ENCODE measurements at regions not wholly inside any gene's neighbourhood (a gene's known extent, or its start where the extent isn't known, plus 50 kb on each side); places are given as distances from the start of the nearest gene placed in this dataset.

- TF ChIP-seq CTCF (IDR thresholded peaks at IDR 0.05), result no peak
- no peaks in the 10 kb centered on the region for H3K9me3 ChIP-seq
- H3K27me3 ChIP-seq, result no peaks in the 10 kb centered on the region
- no peaks in the 10 kb centered on the region for H3K36me3 ChIP-seq
- intact Hi-C loops (cut with DNase I), result no loop called here
- no peak overlapping the region for H3K27ac ChIP-seq
- H3K4me3 ChIP-seq, result no peak overlapping the region
- H3K4me1 ChIP-seq, result no peaks in the 10 kb centered on the region
- no peak for DNase-seq (ENCODE audit: low spot score in 2 of 2)
Observed at GRCh38 chr1:199671684-199672083, 355.8 kb upstream of the NR5A2 start.

- Histone ChIP-seq H3K9me3 (no peaks in the 10 kb centered on the region), H3K4me3 (no peak overlapping the region), H3K27ac (no peak overlapping the region), H3K4me1 (no peaks in the 10 kb centered on the region), H3K36me3 (no peaks in the 10 kb centered on the region), H3K27me3 (no peaks in the 10 kb centered on the region)
- intact Hi-C loops (cut with DNase I), result no loop called here
- no peak for TF ChIP-seq CTCF (IDR thresholded peaks at IDR 0.05)
- no peak for DNase-seq (ENCODE audit: low spot score in 2 of 2)
Observed at GRCh38 chr1:199675937-199676336, 351.6 kb upstream of the NR5A2 start.

- H3K9me3 ChIP-seq, result no peaks in the 10 kb centered on the region
- no peaks in the 10 kb centered on the region for H3K36me3 ChIP-seq
- no peaks in the 10 kb centered on the region for H3K4me1 ChIP-seq
- no peak overlapping the region for H3K27ac ChIP-seq
- no peak for DNase-seq (ENCODE audit: low spot score in 2 of 2)
- H3K27me3 ChIP-seq, result no peaks in the 10 kb centered on the region
- intact Hi-C loops (cut with DNase I), result no loop called here
- H3K4me3 ChIP-seq, result no peak overlapping the region
- TF ChIP-seq CTCF (IDR thresholded peaks at IDR 0.05), result no peak
Observed at GRCh38 chr1:199678771-199679170, 348.7 kb upstream of the NR5A2 start.

- no peak overlapping the region for H3K27ac ChIP-seq
- DNase-seq (ENCODE audit: low spot score in 2 of 2), result no peak
- intact Hi-C loops (cut with DNase I), result loop anchor here (10.0 kb wide), 1 partner anchor 803 kb away; no protein-coding TSS in a partner anchor
Observed at GRCh38 chr1:199682081-199682480, 345.4 kb upstream of the NR5A2 start.

GRCh38 chr1:199684686-199685273 lies 342.7 kb upstream of the NR5A2 start:
- H3K4me1 ChIP-seq, result no peaks in the 10 kb centered on the region
- no peak overlapping the region for H3K4me3 ChIP-seq
- intact Hi-C loops (cut with DNase I), result loop anchor here (10.0 kb wide), 1 partner anchor 800 kb away; no protein-coding TSS in a partner anchor
- H3K27ac ChIP-seq, result no peak overlapping the region
- no peaks in the 10 kb centered on the region for H3K27me3 ChIP-seq
- H3K36me3 ChIP-seq, result no peaks in the 10 kb centered on the region
- H3K9me3 ChIP-seq, result no peaks in the 10 kb centered on the region
- TF ChIP-seq CTCF (IDR thresholded peaks at IDR 0.05), result peak; percentile 15 to 43 (median 19)
- no peak for DNase-seq (ENCODE audit: low spot score in 2 of 2)

More at GRCh38 chr1:199682081-199682480, 345.4 kb upstream of the NR5A2 start:
- Histone ChIP-seq H3K9me3 (no peaks in the 10 kb centered on the region), H3K36me3 (no peaks in the 10 kb centered on the region), H3K27me3 (no peaks in the 10 kb centered on the region), H3K4me1 (no peaks in the 10 kb centered on the region), H3K4me3 (no peak overlapping the region)
- no peak for TF ChIP-seq CTCF (IDR thresholded peaks at IDR 0.05)

- intact Hi-C loops (cut with DNase I), result loop anchor here (10.0 kb wide), 1 partner anchor 799 kb away; no protein-coding TSS in a partner anchor
- no peak for DNase-seq (ENCODE audit: low spot score in 2 of 2)
- Histone ChIP-seq H3K27me3 (no peaks in the 10 kb centered on the region), H3K36me3 (no peaks in the 10 kb centered on the region), H3K4me1 (no peaks in the 10 kb centered on the region), H3K4me3 (no peak overlapping the region), H3K9me3 (no peaks in the 10 kb centered on the region), H3K27ac (no peak overlapping the region)
- TF ChIP-seq CTCF (IDR thresholded peaks at IDR 0.05), result no peak
Observed at GRCh38 chr1:199685369-199685768, 342.1 kb upstream of the NR5A2 start.

Measured in ascending aorta (tissue), 2 donors.